Tongue (tissue), 1 donor: ENCODE measurements at regions not wholly inside any gene's neighbourhood (a gene's known extent, or its start where the extent isn't known, plus 50 kb on each side); places are given as distances from the start of the nearest gene placed in this dataset.
A peak's percentile ranks its signal among the peaks of the same experiment; 100 is the strongest.
"Not testable (repeated sequence)": the region's sequence is repeated elsewhere in the genome, so short reads cannot be mapped to it uniquely, and the experiment has no call there.

Experiments
- DNase-seq: peaks from one replicate; pipeline ENCODE4 v3.0.0-alpha.2; 2015

GRCh38 chr5:143908959-143909358 is 97.0 kb downstream of the HMHB1 start:
- no peak for DNase-seq

GRCh38 chr5:143913008-143913752 is 101.2 kb downstream of the HMHB1 start:
- DNase-seq, result no peak

GRCh38 chr5:143914756-143915155 is 102.8 kb downstream of the HMHB1 start:
- DNase-seq, result no peak

GRCh38 chr5:143916451-143916850 is 104.5 kb downstream of the HMHB1 start:
- no peak for DNase-seq

- DNase-seq, result no peak
Observed at GRCh38 chr5:143918961-143919360, 107.0 kb downstream of the HMHB1 start.

GRCh38 chr5:143920772-143921171 is 108.8 kb downstream of the HMHB1 start:
- DNase-seq, result no peak

GRCh38 chr5:143921525-143922311 is 109.8 kb downstream of the HMHB1 start:
- peak; percentile 48 for DNase-seq

- DNase-seq, result peak; percentile 24
Observed at GRCh38 chr5:143922718-143923117, 110.8 kb downstream of the HMHB1 start.

- DNase-seq, result no peak
Observed at GRCh38 chr5:143923634-143924266, 111.8 kb downstream of the HMHB1 start.

- DNase-seq, result peak; percentile 22
Observed at GRCh38 chr5:143924311-143924978, 112.5 kb downstream of the HMHB1 start.

GRCh38 chr5:143924979-143925325 is 113.0 kb downstream of the HMHB1 start:
- DNase-seq, result not testable (repeated sequence)

GRCh38 chr5:143929486-143929885 is 117.5 kb downstream of the HMHB1 start:
- no peak for DNase-seq

GRCh38 chr5:143930561-143930960 is 118.6 kb downstream of the HMHB1 start:
- no peak for DNase-seq

GRCh38 chr5:143931476-143931875 is 119.5 kb downstream of the HMHB1 start:
- peak; percentile 80 for DNase-seq

GRCh38 chr5:143931986-143932385 is 120.0 kb downstream of the HMHB1 start:
- DNase-seq, result no peak

- no peak for DNase-seq
Observed at GRCh38 chr5:143932584-143932983, 120.6 kb downstream of the HMHB1 start.

- no peak for DNase-seq
Observed at GRCh38 chr5:143933451-143933850, 121.5 kb downstream of the HMHB1 start.

- no peak for DNase-seq
Observed at GRCh38 chr5:143934821-143935220, 122.9 kb downstream of the HMHB1 start.

GRCh38 chr5:143938230-143938629 is 126.3 kb downstream of the HMHB1 start:
- no peak for DNase-seq

GRCh38 chr5:143946837-143947236 is 134.9 kb downstream of the HMHB1 start:
- no peak for DNase-seq

- no peak for DNase-seq
Observed at GRCh38 chr5:143947313-143947712, 135.4 kb downstream of the HMHB1 start.

GRCh38 chr5:143952809-143953208 is 140.8 kb downstream of the HMHB1 start:
- DNase-seq, result no peak

GRCh38 chr5:143953851-143954250 is 141.9 kb downstream of the HMHB1 start:
- no peak for DNase-seq
